Gastroesophageal sphincter (tissue), 3 donors: ENCODE measurements at regions not wholly inside any gene's neighbourhood (a gene's known extent, or its start where the extent isn't known, plus 50 kb on each side); places are given as distances from the start of the nearest gene placed in this dataset.

ENCODE experiments used
- EP300 ChIP-seq: sonication (generic); formaldehyde crosslinking; IDR thresholded peaks from one replicate; pipeline ENCODE4 v1.6.1; 2017; ENCODE audit warnings: antibody characterized with exemption, mild to moderate bottlenecking
- TF ChIP-seq, protein P1 (sequence below), 4 experiments: fragments of 200-600 bp in 2 of 4; fragments of 450-650 bp in 2 of 4; sonication (generic) in 1 of 4; IDR thresholded peaks; one replicate each; pipeline ENCODE4 v1.5.1; 2017 to 2019; ENCODE audit warnings: antibody characterized with exemption in 4 of 4, mild to moderate bottlenecking in 2 of 4, moderate library complexity in 2 of 4

DNA sequence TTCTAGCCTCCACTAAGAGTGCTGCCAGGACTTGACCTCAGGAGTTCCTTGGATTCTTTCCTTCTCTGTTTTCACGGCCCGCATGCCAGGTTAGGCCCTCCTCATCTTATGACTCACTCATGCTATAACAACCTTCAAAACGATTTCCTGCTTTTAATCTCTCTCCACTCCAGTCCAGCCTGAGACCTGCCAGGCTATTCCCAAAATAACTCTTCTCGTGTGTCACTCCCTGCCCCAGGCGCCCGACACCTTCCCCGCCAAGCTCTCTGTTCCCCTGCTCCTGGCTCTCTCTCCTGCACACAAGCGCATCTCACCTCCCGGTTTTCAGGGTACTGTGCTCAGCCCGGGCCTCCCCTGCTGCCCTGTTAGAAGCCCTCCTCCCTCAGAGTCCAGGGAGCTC lies 64.1 kb upstream of the RPS6KA2 start:
- TF ChIP-seq, protein P1, sequence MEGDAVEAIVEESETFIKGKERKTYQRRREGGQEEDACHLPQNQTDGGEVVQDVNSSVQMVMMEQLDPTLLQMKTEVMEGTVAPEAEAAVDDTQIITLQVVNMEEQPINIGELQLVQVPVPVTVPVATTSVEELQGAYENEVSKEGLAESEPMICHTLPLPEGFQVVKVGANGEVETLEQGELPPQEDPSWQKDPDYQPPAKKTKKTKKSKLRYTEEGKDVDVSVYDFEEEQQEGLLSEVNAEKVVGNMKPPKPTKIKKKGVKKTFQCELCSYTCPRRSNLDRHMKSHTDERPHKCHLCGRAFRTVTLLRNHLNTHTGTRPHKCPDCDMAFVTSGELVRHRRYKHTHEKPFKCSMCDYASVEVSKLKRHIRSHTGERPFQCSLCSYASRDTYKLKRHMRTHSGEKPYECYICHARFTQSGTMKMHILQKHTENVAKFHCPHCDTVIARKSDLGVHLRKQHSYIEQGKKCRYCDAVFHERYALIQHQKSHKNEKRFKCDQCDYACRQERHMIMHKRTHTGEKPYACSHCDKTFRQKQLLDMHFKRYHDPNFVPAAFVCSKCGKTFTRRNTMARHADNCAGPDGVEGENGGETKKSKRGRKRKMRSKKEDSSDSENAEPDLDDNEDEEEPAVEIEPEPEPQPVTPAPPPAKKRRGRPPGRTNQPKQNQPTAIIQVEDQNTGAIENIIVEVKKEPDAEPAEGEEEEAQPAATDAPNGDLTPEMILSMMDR (IDR thresholded peaks at IDR 0.05): no peak
- TF ChIP-seq EP300: no peak
